Endothelial cell of umbilical vein (primary cell): ENCODE measurements at regions not wholly inside any gene's neighbourhood (a gene's known extent, or its start where the extent isn't known, plus 50 kb on each side); places are given as distances from the start of the nearest gene placed in this dataset.

Source experiments
- BruUV-seq: library from RNA; stranded (reverse); fragments of 400-500 nt; replicated peaks from 2 replicates; lab custom pipeline; 2021; lab: Mats Ljungman, UMichigan
- CTCF ChIA-PET: fragments of 300-600, 350-600 bp; sonication (Branson Sonifier 250); formaldehyde crosslinking; loops from one replicate; lab custom pipeline; 2021; ENCODE audit warnings: antibody characterized with exemption, inconsistent platforms; lab: Charles Lee
- POLR2A ChIA-PET: fragments of 300-600, 350-600 bp; sonication (Branson Sonifier 250); formaldehyde crosslinking; loops from one replicate; lab custom pipeline; 2021; ENCODE audit warnings: antibody characterized with exemption, inconsistent platforms; lab: Charles Lee
- DNase-seq: peaks from one replicate; pipeline ENCODE4 v3.0.0-alpha.2; 2011; ENCODE audit warnings: low read depth, low spot score
- FAIRE-seq: peaks from 2 replicates; lab custom pipeline; 2011; peaks lifted over from hg19 to GRCh38; lab: Jason Lieb, UNC
- H2AFZ ChIP-seq: 2 replicates; pipeline ENCODE4 v1.6.0; 2012; ENCODE audit warnings: low read depth, low read length, control low read depth, inconsistent platforms
- H3K27ac ChIP-seq: 2 replicates; pipeline ENCODE4 v1.5.1; 2011; ENCODE audit warnings: low read depth, mild to moderate bottlenecking, control low read depth, low read length, moderate library complexity; ENCODE audit not compliant: insufficient read depth
- H3K27me3 ChIP-seq, 2 experiments: 2 replicates each; pipeline versions ENCODE4 v1.6.0 to v1.6.1; 2011; ENCODE audit warnings: low read length in 2 of 2, mixed read lengths in 1 of 2; ENCODE audit not compliant: control insufficient read depth in 2 of 2, insufficient read depth in 2 of 2
- H3K36me3 ChIP-seq, 2 experiments: 2 replicates in 1 of 2; 3 replicates in 1 of 2; pipeline ENCODE4 v1.5.1; 2011; ENCODE audit warnings: low read length in 2 of 2, mild to moderate bottlenecking in 1 of 2, moderate library complexity in 1 of 2; ENCODE audit not compliant: control insufficient read depth in 2 of 2, insufficient read depth in 2 of 2; ENCODE audit errors: extremely low read depth in 1 of 2
- H3K4me1 ChIP-seq: 3 replicates; pipeline ENCODE4 v1.5.1; 2011; ENCODE audit warnings: mild to moderate bottlenecking, low read length; ENCODE audit not compliant: control insufficient read depth, insufficient read depth; ENCODE audit errors: extremely low read depth
- H3K4me2 ChIP-seq: 2 replicates; pipeline ENCODE4 v1.6.1; 2011; ENCODE audit warnings: low read length, control low read depth, mixed read lengths; ENCODE audit not compliant: insufficient read depth
- H3K4me3 ChIP-seq, 3 experiments: fragments of 200-600 bp in 1 of 3; sonication (generic), shearing (Covaris generic) in 1 of 3; replicated peaks in 1 of 3; 2 replicates each; pipeline ENCODE4 v1.5.1; 2011 to 2016; ENCODE audit warnings: control low read depth in 3 of 3, low read length in 3 of 3, mild to moderate bottlenecking in 2 of 3, inconsistent platforms in 1 of 3, low read depth in 1 of 3, moderate library complexity in 1 of 3; ENCODE audit not compliant: insufficient read depth in 1 of 3
- H3K79me2 ChIP-seq: 2 replicates; pipeline ENCODE4 v1.6.0; 2012; ENCODE audit warnings: low read length, inconsistent platforms; ENCODE audit not compliant: control insufficient read depth, insufficient read depth
- H3K9ac ChIP-seq: replicated peaks from 2 replicates; pipeline ENCODE3; 2011; ENCODE audit warnings: low read length, control low read depth; ENCODE audit not compliant: insufficient read depth; ENCODE audit errors: extremely low read depth
- H3K9me1 ChIP-seq: replicated peaks from 3 replicates; pipeline ENCODE4 v1.6.0; 2011; ENCODE audit warnings: mild to moderate bottlenecking, low read length; ENCODE audit not compliant: control insufficient read depth, insufficient read depth; ENCODE audit errors: extremely low read depth
- H3K9me3 ChIP-seq: replicated peaks from 2 replicates; pipeline ENCODE4 v1.5.1; 2012; ENCODE audit warnings: low read length, inconsistent platforms; ENCODE audit not compliant: control insufficient read depth, insufficient read depth
- H4K20me1 ChIP-seq: replicated peaks from 2 replicates; pipeline ENCODE3; 2011; ENCODE audit warnings: mild to moderate bottlenecking, low read length; ENCODE audit not compliant: control insufficient read depth, insufficient read depth; ENCODE audit errors: extremely low read depth
- CTCF ChIP-seq, 2 donors: IDR thresholded peaks; 1 replicate in 1 of 2; 2 replicates in 1 of 2; pipeline ENCODE4 v1.5.1; 2011; ENCODE audit warnings: low read length in 2 of 2, mild to moderate bottlenecking in 2 of 2, moderate library complexity in 2 of 2, control low read depth in 1 of 2, inconsistent platforms in 1 of 2, low read depth in 1 of 2; ENCODE audit not compliant: insufficient read depth in 1 of 2; ENCODE audit errors: extremely low read depth in 1 of 2
- EZH2 ChIP-seq: IDR thresholded peaks from 2 replicates; pipeline ENCODE4 v1.6.1; 2012; ENCODE audit warnings: borderline replicate concordance, low read depth, mild to moderate bottlenecking, moderate library complexity, low read length, inconsistent platforms; ENCODE audit not compliant: severe bottlenecking
- FOS ChIP-seq: IDR thresholded peaks from 2 replicates; pipeline ENCODE4 v1.6.1; 2011; ENCODE audit warnings: mild to moderate bottlenecking, low read length, moderate library complexity, borderline replicate concordance; ENCODE audit not compliant: insufficient read depth
- GATA2 ChIP-seq: IDR thresholded peaks from 2 replicates; pipeline ENCODE4 v1.7.0; 2011; ENCODE audit warnings: low read depth, mild to moderate bottlenecking, moderate library complexity, mixed read lengths, low read length; ENCODE audit not compliant: insufficient read length, insufficient read depth
- JUN ChIP-seq: IDR thresholded peaks from 2 replicates; pipeline ENCODE4 v1.6.1; 2011; ENCODE audit warnings: borderline replicate concordance, low read depth; ENCODE audit not compliant: insufficient read length, insufficient read depth
- MAX ChIP-seq: IDR thresholded peaks from 2 replicates; pipeline ENCODE4 v1.6.1; 2011; ENCODE audit not compliant: insufficient read depth, insufficient read length
- MYC ChIP-seq: IDR thresholded peaks from one replicate; pipeline ENCODE4 v1.6.1; 2011; ENCODE audit warnings: mild to moderate bottlenecking, low read depth, low read length
- POLR2A ChIP-seq: IDR thresholded peaks from 2 replicates; pipeline ENCODE4 v1.6.1; 2012; ENCODE audit warnings: low read depth, mild to moderate bottlenecking, control low read depth, low read length
- POLR2AphosphoS5 ChIP-seq: IDR thresholded peaks from 2 replicates; pipeline ENCODE4 v1.6.1; 2012; ENCODE audit warnings: low read depth, mild to moderate bottlenecking, control low read depth, low read length, moderate library complexity; ENCODE audit not compliant: insufficient read depth
- dilution Hi-C: fragments of 300-500 bp; cut with MboI; formaldehyde crosslinking; loops from one replicate; pipeline ENCODE4 v1.15.0; 2019; ENCODE audit warnings: low sequenced_read_pairs; ENCODE audit not compliant: extremely low pct_ligation_motif_present
- intact Hi-C: fragments of 100-400 bp; cut with micrococcal nuclease; formaldehyde crosslinking; loops from one replicate; pipeline ENCODE4 v1.10.0; 2022

- H4K20me1 ChIP-seq, result no peaks in the 10 kb centered on the region
- ChIA-PET CTCF (no interaction called here), POLR2A (no interaction called here)
- no peaks in the 10 kb centered on the region for H3K79me2 ChIP-seq
- H3K9me1 ChIP-seq, result no peaks in the 10 kb centered on the region
- dilution Hi-C loops (no loop called here), intact Hi-C loops (no loop called here)
- no peak for DNase-seq
- TF ChIP-seq EZH2 (no peak), MYC (no peak), JUN (no peak), POLR2AphosphoS5 (no peak), GATA2 (no peak), FOS (no peak), CTCF (IDR thresholded peaks at IDR 0.05; ENCODE audit: extremely low read depth in 1 of 2, insufficient read depth in 1 of 2, low read depth in 1 of 2, low read length in 2 of 2) (no peak), POLR2A (no peak), MAX (no peak)
- no peak overlapping the region for H3K9ac ChIP-seq
- BruUV-seq, result no TSS peak
- no peak overlapping the region for H2AFZ ChIP-seq
- H3K27me3 ChIP-seq, result no peaks in the 10 kb centered on the region
- H3K4me1 ChIP-seq, result no peaks in the 10 kb centered on the region
- no peaks in the 10 kb centered on the region for H3K9me3 ChIP-seq
- no peak overlapping the region for H3K27ac ChIP-seq
- H3K4me3 ChIP-seq, result no peak overlapping the region
- H3K4me2 ChIP-seq, result no peak overlapping the region
- FAIRE-seq, result no peak
- no peaks in the 10 kb centered on the region for H3K36me3 ChIP-seq
These were observed 411.2 kb downstream of the MATN1 start for GRCh38 chr1:30312226-30312625.
